GM21390 (cell line): ENCODE measurements at regions not wholly inside any gene's neighbourhood (a gene's known extent, or its start where the extent isn't known, plus 50 kb on each side); places are given as distances from the start of the nearest gene placed in this dataset.
A peak's percentile ranks its signal among the peaks of the same experiment; 100 is the strongest.
"Not testable (repeated sequence)": the region's sequence is repeated elsewhere in the genome, so short reads cannot be mapped to it uniquely, and the experiment has no call there.

ENCODE experiments used
- ATAC-seq: cut with Tn5 transposase; IDR thresholded peaks from one replicate; pipeline ENCODE4 v1.9.1; 2021; ENCODE audit not compliant: unreplicated experiment

DNA sequence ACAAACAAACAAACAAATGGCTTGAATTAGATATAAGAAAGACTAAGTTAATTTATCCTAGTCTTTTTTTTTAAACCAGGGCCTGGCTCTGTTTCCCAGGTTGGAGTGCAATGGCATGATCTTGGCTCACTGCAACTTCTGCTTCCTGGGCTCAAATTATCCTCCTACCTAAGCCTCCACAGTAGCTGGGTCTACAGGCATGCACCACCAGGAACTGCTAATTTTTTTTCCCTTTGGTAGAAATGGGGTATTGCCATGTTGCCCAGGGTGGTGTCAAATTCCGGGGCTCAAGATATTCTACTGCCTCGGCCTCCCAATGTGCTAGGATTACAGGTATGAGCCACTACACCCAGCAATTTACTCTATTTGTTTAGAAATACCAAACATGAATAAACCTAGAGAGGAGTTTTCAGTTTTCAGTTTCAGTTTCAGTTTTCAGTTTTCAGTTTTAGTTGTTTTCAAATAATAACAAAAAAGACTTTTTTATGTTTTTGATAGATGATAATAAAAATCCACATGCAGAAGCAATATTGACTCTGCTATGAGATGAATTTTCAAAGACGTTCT is 817.0 kb downstream of the FLRT2 start:
- ATAC-seq, result no peak

DNA sequence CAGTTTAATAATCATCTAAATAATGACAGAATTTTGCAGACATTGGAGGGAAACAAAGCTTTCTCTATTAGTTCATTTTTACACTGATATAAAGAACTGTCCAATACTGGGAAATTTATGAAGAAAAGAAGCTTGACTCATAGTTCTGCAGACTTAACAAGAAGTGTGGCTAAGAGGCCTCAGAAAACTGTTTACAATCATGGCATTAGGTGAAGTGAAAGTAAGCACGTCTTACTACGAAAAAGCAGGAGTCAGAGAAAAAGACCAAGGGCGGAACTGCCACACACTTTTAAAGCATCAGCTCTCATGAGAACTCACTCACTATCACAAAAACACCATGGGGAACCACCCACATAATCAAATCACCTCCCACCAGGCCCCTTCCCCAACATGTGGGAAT is 804.4 kb downstream of the FLRT2 start:
- ATAC-seq, result no peak

DNA sequence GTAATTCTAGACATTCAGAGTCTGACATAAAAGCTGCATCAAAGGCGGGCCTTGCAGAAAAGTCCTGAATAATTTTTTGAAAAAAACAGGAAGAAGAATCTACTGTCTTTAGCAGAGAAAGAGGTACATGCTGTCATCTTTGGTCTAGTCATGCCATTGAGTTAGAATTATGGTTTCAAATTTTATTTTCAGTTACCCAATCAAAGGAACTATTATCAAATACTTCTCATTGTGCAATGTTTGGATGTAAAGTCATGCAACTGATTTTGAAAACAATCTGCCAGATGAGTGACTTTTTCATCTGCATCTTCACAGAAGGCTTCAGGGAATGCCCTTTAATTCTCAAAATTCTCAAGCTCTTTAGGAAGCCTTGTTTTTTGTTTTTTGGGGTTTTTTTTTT is 803.5 kb downstream of the FLRT2 start:
- ATAC-seq, result no peak

DNA sequence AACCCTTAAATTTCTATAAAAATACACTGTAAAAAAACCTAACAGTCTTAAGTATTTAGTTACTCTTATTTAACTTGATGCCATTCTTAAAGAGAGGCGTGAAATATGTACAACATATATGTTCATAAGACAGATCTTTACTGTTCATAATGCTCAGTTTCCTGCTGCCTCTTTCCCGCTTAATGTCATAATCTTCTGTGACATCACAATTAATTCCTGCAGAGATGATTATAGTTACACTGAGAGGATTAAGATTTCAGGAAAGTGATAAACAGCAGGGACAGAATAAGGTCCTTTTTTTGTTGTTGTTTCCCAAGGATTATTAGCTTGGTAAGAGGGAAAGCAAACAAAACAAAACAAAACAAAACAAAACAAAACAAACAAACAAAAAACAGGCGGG is 801.4 kb downstream of the FLRT2 start:
- no peak for ATAC-seq

DNA sequence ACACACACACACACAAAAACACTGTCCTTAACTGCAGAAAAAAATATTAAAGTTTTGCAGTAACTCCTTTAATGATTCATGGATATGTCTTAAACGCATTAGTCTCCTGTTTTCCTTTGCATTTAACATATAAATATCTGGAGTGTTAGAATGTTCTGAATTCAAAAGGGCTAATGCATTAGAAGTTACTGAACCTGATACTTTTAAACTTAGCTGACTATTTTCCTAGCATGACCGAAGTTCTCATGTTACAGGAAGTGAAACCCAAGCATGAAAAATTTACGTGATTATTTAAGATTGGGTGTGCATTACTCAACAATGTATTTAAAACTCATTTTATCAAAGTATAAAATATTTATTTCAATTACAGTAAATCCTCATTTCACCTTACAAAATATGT is 791.2 kb downstream of the FLRT2 start:
- ATAC-seq, result no peak

DNA sequence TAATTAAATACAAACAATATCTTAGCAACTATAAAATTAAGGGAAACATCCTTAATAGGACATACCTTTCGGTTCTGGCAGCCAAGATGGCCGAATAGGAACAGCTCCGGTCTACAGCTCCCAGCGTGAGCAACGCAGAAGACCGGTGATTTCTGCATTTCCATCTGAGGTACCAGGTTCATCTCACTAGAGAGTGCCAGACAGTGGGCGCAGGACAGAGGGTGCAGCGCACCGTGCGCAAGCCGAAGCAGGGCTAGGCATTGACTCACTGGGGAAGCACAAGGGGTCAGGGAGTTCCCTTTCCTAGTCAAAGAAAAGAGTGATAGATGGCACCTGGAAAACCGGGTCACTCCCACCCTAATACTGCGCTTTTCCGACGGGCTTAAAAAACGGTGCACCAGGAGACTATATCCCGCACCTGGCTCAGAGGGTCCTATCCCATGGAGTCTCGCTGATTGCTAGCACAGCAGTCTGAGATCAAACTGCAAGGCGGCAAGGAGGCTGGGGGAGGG is 782.3 kb downstream of the FLRT2 start:
- not testable (repeated sequence) for ATAC-seq

DNA sequence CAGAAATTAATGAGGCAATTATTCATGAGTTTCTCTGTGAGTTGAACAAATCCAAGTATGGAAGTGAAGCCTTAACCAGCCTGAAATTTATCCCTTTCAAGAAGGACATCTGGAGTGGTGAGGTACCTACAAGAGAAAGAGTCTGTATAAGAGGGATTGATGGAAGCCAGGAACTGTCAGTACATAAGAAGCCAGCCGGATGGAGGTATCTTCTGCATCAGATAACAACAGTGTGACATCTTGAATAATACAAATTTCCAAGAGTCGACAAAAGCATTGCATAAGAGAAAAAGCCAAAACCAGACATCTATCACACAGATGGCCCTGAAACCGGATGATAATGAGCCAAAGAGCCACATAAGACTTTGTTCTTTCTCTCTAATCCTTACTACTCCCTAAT is 781.2 kb downstream of the FLRT2 start:
- no peak for ATAC-seq

DNA sequence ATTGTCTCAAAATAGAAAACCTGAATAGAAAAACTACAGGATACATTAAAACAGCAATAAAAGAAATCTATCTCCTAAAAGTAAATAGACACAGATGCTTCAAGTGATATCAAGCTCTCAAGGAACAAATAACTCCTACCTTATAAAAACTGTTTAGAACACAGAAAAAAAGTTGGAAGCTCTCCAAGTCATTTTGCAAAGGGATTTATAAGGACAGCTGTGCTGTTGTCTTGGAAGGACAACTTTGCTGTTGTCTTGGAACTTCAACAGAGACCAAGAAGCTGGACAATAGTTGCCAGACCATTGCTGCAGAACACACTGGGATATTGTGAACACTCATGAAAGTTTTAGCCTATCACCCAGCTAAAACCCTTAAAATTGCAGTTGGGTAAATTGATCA is 780.7 kb downstream of the FLRT2 start:
- no peak for ATAC-seq

DNA sequence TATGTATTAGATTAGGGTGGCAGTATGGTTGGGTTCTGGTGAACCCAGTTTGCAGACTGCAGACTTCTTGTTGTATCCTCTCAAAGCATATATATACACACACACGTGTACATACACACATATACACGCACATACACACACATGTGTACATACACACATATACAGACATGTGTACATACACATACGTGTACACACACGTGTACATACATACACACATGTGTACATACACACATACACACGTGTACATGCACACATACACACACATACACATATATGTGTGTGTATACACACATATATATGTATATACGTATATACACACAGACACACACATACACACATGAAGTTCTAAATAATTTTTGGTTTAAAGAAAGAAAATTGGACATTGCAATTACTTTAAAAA is 780.2 kb downstream of the FLRT2 start:
- no peak for ATAC-seq

DNA sequence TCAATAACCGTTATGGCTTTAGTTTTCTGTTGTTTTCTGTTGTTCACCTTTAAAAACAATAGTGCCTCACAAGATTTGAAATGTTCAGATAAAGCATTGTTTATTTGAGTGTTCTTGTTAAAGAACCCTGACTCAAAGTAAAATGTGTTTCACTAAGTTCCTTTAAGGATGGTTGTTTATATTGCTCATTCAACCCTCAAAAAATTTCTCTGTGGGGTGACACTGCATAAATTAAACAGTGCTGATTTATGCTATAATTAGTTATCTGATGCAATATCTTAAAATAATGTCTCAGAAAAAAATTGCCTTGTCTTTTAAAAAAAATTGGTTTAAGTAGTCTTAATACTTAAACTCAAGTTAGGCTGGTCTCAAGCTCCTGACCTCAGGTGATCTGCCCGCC is 775.1 kb downstream of the FLRT2 start:
- ATAC-seq, result no peak

DNA sequence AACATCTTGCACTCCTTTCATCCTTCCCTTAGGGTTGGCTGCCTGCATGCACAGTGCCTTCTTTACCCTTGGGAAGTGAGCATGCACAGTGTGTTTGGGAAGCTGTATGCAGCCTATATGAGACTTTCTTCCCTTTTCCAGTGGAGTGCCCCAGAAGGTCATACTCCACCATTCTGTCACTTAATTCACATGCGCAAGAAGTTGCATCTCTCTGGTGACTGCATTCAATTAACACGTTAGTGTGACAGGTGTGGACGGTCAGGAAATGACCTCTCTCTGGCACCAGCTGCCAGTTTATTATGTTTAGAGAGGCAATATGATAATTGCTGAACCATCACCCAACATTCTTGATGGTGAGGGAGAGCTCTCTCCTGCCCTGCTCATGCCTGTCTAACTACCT is 770.0 kb downstream of the FLRT2 start:
- no peak for ATAC-seq

DNA sequence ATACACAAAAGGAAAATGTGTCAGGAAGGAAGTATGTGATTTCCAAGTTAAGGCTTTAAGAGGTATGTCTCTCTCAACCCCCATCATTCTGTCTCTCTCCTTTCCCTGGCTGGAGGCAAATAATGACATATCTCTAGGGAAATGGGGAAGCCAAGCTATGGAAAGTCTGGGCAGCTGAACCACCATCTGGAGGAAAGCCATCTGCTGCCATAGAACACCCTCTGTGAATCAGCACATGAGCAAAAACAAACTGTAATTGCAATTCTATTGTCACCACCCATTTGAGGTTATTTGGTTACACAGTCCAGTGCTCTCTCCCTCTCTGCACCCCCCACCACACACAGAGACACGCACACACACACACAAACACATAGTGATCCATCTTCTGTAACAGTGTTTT is 766.2 kb downstream of the FLRT2 start:
- ATAC-seq, result no peak

DNA sequence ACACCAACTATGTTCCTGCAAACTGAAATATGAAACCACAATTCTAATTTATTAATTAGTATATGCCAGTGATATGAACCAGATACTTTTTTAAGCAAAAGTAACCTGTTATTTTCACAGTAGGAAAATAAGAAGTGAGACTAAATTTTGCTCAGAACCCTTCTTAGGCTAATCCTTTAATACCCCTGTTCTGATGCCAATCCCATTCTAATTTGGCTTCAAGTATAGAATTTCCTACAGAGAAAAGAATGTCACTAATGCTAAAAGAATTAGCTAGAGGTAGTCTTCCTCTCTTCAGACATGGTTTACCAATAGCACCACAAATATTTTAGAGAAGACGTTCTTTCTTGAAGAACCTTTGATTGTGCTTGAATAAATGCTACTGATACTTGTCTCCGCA is 758.4 kb downstream of the FLRT2 start:
- ATAC-seq, result no peak

DNA sequence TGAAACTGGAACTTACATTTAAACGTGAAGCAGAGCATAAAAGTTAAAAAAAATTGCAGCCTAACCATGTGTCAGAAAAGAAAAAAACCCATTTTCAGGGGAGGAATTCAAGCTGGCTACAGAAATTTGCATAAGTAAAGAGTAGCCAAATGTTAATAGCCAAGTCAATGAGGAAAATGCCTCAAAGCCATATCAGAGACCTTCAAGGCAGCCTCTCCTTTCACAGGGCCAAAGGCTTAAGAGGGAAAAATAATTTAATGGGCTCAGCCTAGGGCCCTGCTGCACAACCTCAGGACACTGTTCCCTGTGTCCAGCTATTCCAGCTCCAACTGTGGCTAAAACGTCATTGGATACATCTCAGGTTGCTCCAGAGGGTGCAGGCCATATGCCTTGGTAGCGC is 749.5 kb downstream of the FLRT2 start:
- no peak for ATAC-seq

DNA sequence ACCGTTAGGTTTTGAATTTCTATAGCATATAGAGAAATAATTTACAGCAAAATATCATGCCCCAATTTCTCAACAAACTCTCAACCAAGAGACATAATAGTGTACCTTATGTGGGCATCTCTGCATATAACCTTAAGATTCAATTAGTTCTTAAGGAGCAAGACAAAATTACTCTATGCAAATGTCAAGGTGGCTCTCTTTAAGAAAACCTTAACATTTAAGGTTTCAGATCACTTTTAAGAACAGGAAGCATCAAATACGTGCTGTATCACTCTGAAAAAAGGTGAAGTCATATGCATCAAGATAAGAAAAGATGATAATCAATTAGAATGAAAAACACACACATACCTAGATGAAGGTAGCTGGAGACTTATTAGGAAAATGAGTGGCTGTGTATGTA is 728.0 kb downstream of the FLRT2 start:
- ATAC-seq, result no peak

DNA sequence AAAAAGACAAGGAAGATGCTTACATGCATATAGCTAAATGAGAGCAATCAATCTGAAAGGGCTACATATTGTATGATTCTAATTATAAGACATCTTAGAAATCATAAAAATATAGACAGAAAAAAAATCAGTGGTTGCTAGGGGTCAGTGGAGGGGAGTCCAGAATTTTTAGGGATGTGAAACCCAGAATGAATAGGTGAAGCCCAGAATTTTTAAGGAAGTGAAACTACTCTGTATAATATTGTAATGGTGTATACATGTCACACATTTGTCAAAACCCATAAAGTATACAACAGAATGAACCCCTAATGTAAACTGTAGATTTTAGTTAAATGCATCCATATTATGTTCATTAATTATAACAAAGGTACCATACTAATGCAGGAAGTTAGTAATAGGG is 713.2 kb downstream of the FLRT2 start:
- peak; percentile 67 for ATAC-seq

DNA sequence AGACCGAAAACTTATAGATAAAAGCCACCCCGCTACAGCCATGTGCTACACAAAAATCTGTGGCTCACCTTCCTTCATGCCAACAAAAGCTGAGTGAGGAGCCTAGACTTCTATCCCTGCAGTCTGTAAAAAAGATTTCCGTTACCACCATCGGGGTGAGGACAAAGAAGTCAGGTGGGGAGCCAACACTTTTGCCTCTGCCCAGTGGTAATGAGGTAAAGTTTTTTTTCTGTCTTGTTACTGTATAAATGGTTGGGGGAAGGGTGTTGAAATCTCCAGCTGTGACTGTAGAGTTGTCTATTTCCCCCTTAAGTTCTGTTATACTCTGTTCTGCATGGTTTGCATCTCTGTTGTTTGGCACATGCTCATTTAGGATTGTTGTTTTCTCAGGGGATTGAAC is 707.8 kb downstream of the FLRT2 start:
- no peak for ATAC-seq

DNA sequence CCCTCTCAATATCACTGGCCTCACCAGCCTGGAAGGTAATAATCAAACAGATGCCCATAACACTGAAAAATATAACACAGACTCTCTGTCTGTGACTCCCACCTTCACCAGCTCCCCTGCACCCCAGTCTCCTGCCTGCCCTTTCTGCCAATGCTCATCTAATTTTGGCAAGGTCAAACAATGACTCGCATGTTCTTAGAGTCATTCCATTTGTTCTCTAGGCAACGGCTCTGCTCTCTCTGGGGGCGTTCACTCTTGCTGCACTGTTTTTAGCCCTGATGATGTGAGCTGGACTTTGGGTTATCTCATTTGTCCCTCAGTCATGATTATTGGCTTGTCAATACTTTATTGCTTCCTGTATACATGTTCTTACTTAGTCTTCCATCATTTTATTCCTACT is 691.8 kb downstream of the FLRT2 start:
- ATAC-seq, result no peak

DNA sequence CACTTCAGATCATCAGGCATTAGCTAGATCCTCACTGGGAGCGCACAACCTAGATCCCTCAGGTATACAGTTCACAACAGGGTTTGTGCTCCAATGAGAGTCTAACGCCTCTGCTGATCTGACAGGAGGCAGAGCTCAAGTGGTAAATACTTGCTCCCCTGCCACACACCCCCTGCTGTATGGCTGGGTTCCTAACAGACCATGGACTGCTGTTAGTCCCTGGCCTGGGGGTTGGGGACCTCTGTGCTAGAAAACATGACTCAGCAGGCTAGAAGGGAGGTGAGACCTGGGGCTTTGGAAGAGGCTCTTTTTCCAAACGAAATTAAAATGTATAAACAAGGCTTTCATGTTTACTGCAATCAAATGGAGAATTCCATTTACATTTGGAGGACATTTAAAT is 691.1 kb downstream of the FLRT2 start:
- no peak for ATAC-seq

DNA sequence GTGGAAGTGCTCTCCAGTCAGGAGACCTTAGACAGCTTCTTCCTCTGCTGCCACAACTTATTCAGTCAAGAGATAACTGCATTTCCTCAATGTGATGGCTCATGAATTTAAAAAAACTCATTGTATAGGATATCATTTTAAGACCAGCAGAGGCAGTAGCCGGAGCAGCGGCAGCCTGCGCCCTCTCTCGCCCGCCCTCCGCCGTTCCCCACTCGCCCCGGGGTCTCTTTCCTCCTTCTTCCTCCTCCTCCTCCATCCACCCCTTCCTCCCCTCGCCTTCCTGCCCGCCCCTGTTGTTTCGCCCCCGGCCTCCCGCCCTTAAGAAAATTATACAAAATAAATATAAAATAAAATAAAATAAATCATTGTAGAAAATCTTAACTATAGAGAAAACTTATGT is 687.6 kb downstream of the FLRT2 start:
- ATAC-seq, result no peak

DNA sequence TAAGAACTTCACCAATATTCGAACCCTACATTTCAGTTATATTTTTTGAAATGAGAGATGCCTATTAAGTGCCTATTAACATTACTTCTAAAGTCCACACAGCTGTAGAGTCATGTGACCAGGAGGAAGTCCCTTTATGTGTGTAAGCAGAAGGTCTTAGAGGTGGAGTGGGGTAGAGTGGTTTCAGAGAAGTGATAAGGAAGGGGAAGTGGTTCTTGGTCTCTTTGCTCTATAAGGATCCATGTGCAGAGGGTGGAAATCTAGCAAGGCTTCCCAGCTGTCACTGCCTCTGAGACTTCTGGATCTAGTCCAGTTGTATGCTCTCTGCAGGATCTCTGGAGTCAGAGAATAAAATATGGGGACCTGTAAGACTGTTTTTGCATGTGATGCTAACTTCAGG is 673.9 kb downstream of the FLRT2 start:
- ATAC-seq, result no peak

DNA sequence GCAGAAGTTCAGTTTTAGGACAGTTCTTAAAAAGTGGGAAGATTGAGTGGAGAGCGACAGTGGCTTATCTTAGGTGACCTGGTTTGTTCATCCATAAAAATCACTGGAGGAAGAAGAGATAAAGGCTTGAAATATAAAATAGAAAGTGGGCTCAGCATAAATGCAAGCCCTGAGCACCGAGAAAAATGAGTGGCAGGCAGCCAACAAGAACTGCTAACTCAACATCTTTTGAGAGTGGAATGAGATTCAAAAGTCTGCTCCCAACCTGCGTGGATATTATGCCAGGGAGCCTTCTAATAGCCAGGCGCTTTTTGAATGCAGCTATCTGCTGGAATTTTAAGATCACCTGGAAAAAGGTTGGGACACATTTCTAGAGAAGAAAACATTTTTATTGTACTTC is 666.5 kb downstream of the FLRT2 start:
- no peak for ATAC-seq

DNA sequence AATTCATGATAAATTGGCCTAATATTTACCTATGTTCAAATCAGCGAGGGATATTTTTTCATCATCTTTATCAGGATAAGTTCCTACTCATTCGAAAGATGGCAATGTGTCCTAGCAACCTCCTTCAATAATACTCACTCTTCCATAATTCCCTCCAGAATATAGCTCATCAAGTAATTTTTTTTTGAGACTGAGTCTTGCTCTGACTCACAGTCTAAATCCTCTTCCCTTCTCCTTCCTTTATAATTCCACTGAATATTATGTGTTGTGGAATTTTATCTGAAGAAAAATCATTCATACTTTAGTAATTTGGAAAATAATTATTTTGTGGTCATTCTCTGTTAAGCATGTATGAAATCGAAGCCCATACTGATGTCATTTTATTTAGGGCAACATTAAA is 663.8 kb downstream of the FLRT2 start:
- no peak for ATAC-seq

DNA sequence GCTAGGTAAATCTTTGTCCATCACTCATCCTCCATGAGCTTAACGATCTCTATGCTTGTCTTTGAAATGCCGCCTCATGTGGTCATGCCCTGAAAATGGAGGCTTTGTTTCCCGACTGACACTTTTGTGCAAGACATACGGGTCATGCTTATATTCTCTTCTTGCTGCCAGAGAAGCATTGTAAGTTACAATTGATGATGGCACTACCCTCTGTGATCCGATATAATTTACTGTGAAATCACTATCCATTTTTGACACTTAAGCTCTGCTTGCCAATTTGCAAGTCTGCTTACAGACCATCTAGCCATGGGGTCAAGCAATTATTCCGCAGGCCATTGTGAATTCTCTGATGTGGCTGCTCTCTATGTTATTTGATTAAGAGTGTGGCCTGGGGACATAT is 650.0 kb downstream of the FLRT2 start:
- no peak for ATAC-seq
